ENCODE measurements at regions not wholly inside any gene's neighbourhood (a gene's known extent, or its start where the extent isn't known, plus 50 kb on each side); places are given as distances from the start of the nearest gene placed in this dataset.

DNA sequence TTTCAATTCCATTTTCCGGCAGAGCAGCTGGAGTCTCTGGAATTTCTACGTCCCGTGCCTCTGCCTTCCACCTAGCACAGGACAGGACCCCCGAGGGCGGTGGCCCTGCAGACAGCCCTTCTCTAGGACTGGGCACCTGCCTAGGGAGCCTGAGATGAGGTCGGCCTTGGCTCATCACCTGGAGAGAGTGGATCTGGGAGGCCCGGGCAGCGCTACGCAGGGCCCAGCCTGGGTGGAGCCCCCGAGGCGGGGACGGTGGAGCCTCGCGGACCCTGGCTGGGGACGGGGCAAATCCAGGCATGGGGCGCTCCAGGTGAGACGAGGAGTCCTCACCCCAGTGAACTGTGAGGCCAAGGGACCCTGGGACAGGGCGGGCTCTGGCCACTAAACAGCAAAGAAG, 114.5 kb downstream of the MTRR start (continued):
- TF ChIP-seq, protein P1, sequence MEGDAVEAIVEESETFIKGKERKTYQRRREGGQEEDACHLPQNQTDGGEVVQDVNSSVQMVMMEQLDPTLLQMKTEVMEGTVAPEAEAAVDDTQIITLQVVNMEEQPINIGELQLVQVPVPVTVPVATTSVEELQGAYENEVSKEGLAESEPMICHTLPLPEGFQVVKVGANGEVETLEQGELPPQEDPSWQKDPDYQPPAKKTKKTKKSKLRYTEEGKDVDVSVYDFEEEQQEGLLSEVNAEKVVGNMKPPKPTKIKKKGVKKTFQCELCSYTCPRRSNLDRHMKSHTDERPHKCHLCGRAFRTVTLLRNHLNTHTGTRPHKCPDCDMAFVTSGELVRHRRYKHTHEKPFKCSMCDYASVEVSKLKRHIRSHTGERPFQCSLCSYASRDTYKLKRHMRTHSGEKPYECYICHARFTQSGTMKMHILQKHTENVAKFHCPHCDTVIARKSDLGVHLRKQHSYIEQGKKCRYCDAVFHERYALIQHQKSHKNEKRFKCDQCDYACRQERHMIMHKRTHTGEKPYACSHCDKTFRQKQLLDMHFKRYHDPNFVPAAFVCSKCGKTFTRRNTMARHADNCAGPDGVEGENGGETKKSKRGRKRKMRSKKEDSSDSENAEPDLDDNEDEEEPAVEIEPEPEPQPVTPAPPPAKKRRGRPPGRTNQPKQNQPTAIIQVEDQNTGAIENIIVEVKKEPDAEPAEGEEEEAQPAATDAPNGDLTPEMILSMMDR (IDR thresholded peaks at IDR 0.05) = no peak
- TF ChIP-seq EHMT2 (IDR thresholded peaks at IDR 0.05; ENCODE audit: low read depth) = no peak
- no peak for TF ChIP-seq SREBF2 (IDR thresholded peaks at IDR 0.05)
- TF ChIP-seq RNF2 (IDR thresholded peaks at IDR 0.05; ENCODE audit: borderline replicate concordance, low read depth) = no peak

DNA sequence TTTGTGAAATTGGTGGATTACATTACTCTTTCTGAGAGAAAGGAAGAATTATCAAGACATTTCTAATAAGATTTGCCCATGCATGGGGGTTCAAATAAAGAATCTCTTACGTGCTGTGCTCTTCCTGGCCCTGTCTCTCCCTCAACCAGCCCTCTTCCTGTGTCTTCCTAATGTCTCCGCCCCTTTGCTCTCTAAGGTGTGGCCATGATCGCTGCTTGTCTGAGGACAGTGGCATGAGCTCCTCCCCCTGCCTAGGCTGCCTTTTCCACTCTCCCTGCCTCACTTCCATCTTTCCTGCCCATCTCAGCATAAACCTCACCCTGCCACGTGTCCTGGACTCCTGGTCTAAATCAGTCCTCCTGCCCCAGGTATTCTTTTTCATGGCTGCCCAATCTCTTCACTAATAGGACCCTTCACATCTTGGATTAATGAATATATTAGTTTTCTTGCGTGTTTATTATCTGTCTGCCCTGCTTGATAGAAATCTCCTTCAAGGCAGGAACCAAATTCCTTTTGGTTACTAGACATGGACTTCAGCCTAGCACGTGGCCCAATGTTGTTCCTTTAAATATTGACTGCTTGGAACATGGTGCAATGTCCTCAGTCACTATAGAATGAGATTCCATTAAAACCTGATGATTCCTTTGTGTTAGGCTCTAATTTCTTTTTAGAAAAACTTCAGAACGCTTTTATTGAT, 122.3 kb downstream of the MTRR start:
- Histone ChIP-seq H3K4me3 (no peak overlapping the region), H3K4me2 (no peak overlapping the region), H3K9me3 (no peaks in the 10 kb centered on the region), H3K4me1 (no peaks in the 10 kb centered on the region), H3K27ac (no peak overlapping the region)
- CTCF ChIA-PET = no interaction called here
- 1% methylated on average over 7 of the region's 7 CpGs for WGBS (ENCODE audit: missing lambda C conversion rate)
- FAIRE-seq (no peak), ATAC-seq (peak in 1 of 2 experiments; percentile 62; a peak in 2 of 6 replicates), DNase-seq (ENCODE audit: low read depth in 1 of 2, low spot score in 1 of 2) (peak in 1 of 2 experiments; percentile 19)
- TF ChIP-seq, protein P2, sequence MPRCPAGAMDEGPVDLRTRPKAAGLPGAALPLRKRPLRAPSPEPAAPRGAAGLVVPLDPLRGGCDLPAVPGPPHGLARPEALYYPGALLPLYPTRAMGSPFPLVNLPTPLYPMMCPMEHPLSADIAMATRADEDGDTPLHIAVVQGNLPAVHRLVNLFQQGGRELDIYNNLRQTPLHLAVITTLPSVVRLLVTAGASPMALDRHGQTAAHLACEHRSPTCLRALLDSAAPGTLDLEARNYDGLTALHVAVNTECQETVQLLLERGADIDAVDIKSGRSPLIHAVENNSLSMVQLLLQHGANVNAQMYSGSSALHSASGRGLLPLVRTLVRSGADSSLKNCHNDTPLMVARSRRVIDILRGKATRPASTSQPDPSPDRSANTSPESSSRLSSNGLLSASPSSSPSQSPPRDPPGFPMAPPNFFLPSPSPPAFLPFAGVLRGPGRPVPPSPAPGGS (IDR thresholded peaks at IDR 0.05) = no peak
- no peak for TF ChIP-seq RFX5 (IDR thresholded peaks at IDR 0.05)
- no peak for TF ChIP-seq TP53 (CRISPR knock-in tag; IDR thresholded peaks at IDR 0.05)
- TF ChIP-seq POLR2A (IDR thresholded peaks at IDR 0.05; ENCODE audit: low read length) = no peak
- no peak for TF ChIP-seq MAFK (IDR thresholded peaks at IDR 0.05; ENCODE audit: partially characterized antibody)
- TF ChIP-seq NFE2L2 (conservative IDR thresholded peaks at IDR 0.05; ENCODE audit: low read length) = no peak
- POLR2A ChIA-PET = no interaction called here

DNA sequence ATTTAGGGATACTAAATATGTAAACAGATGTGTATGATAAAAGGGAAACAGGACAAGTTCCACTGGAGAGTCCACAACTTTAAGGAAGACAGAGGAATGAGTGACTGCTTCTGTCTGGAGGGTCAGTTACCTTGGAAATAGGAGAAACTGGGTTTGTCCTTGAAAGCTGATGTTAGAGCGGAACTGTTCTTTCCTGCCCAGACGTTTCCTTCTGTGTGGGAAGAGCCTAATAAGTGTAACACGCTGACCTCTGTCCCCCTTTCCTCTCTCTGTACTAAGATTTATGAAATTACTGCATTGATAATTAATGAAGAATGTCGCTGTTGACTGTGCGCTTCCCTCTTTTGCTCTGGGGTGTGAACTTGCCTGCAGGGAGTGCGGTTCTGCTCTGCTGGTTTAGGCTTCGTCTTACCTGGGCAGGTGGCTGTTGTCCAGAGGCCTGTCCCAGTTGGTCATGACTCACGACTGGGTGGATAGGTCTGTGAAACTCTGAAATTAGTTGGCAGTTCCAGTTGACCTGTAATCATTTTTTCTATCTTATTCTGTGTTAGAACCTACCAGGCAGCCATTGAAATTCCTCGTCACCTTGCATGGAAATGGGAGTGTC, 126.8 kb downstream of the MTRR start:
- Histone ChIP-seq H3K4me1 (no peaks in the 10 kb centered on the region), H3K9me3 (no peaks in the 10 kb centered on the region), H3K27ac (no peak overlapping the region), H3K4me3 (no peak overlapping the region), H3K4me2 (no peak overlapping the region)
- FAIRE-seq (no peak), DNase-seq (ENCODE audit: low read depth in 1 of 2, low spot score in 1 of 2) (no peak), ATAC-seq (no peak)
- ChIA-PET POLR2A (no interaction called here), CTCF (no interaction called here)
- 18% methylated on average over 9 of the region's 9 CpGs for WGBS (ENCODE audit: missing lambda C conversion rate)
- TF ChIP-seq PHF8 (IDR thresholded peaks at IDR 0.05; ENCODE audit: borderline replicate concordance, low read depth) = no peak
- no peak for TF ChIP-seq CBX2 (IDR thresholded peaks at IDR 0.05; ENCODE audit: borderline replicate concordance, low read depth)
- no peak for TF ChIP-seq BHLHE40 (IDR thresholded peaks at IDR 0.05; ENCODE audit: low read depth, low read length)
- no peak for TF ChIP-seq JUN (IDR thresholded peaks at IDR 0.05)
- no peak for TF ChIP-seq NFE2L2 (conservative IDR thresholded peaks at IDR 0.05; ENCODE audit: low read length)
- TF ChIP-seq TFCP2L1 (CRISPR knock-in tag; IDR thresholded peaks at IDR 0.05) = no peak
- no peak for TF ChIP-seq ESRRA (IDR thresholded peaks at IDR 0.05; ENCODE audit: borderline replicate concordance, low read length)
- no peak for TF ChIP-seq SMC3 (IDR thresholded peaks at IDR 0.05)
- TF ChIP-seq EHMT2 (IDR thresholded peaks at IDR 0.05; ENCODE audit: low read depth) = no peak
- TF ChIP-seq TP53 (CRISPR knock-in tag; IDR thresholded peaks at IDR 0.05) = no peak
- no peak for TF ChIP-seq NR3C1 (IDR thresholded peaks at IDR 0.05)
- TF ChIP-seq, protein P1 (IDR thresholded peaks at IDR 0.05) = no peak
